ENCODE measurements at regions not wholly inside any gene's neighbourhood (a gene's known extent, or its start where the extent isn't known, plus 50 kb on each side); places are given as distances from the start of the nearest gene placed in this dataset.

GRCh38 chr2:188199716-188200128 lies 92.0 kb upstream of the GULP1 start:
- no peak overlapping the region for H3K27ac ChIP-seq (ENCODE audit: low read depth, low read length)
- no peaks in the 10 kb centered on the region for H3K9me3 Mint-ChIP-seq
- H3K27me3 Mint-ChIP-seq (ENCODE audit: insufficient read depth) = no peaks in the 10 kb centered on the region
- H3K27ac Mint-ChIP-seq = no peak overlapping the region
- H3K27me3 ChIP-seq (ENCODE audit: control insufficient read depth, insufficient read depth, low read length, poor library complexity, severe bottlenecking) = no peaks in the 10 kb centered on the region
- H3K9me3 ChIP-seq (ENCODE audit: control insufficient read depth, low read length) = no peaks in the 10 kb centered on the region
- H3K4me1 ChIP-seq (ENCODE audit: control insufficient read depth, insufficient read depth, low read length) = peaks cover under 1% of the 10 kb centered on the region
- DNase-seq = no peak
- no peak overlapping the region for H3K4me3 Mint-ChIP-seq
- no peak overlapping the region for H3K4me3 ChIP-seq (ENCODE audit: low read length)
- no peaks in the 10 kb centered on the region for H3K36me3 ChIP-seq (ENCODE audit: control insufficient read depth, insufficient read depth, low read length)
- H3K4me1 Mint-ChIP-seq = peaks cover 18% of the 10 kb centered on the region
- no peak overlapping the region for H3K9ac ChIP-seq (ENCODE audit: extremely low read depth, low read length, poor library complexity, severe bottlenecking)
- 91 to 95% methylated on average over 2 to 3 of the region's 3 CpGs for WGBS, 2 experiments (ENCODE audit: insufficient coverage in 1 of 2, insufficient read length in 1 of 2)
- TF ChIP-seq CTCF (conservative IDR thresholded peaks at IDR 0.05) = no peak
- H3K36me3 Mint-ChIP-seq (ENCODE audit: low read depth) = no peaks in the 10 kb centered on the region

- H3K9me3 ChIP-seq (ENCODE audit: control insufficient read depth, low read length) = no peaks in the 10 kb centered on the region
- H3K4me3 ChIP-seq (ENCODE audit: low read length) = peak overlapping the region; percentile 31
- Mint-ChIP-seq H3K4me3 (no peak overlapping the region), H3K36me3 (ENCODE audit: low read depth) (no peaks in the 10 kb centered on the region), H3K9me3 (no peaks in the 10 kb centered on the region), H3K27ac (no peak overlapping the region), H3K27me3 (ENCODE audit: insufficient read depth) (no peaks in the 10 kb centered on the region), H3K4me1 (peaks cover 21% of the 10 kb centered on the region)
- TF ChIP-seq CTCF (conservative IDR thresholded peaks at IDR 0.05) = no peak
- H3K27me3 ChIP-seq (ENCODE audit: control insufficient read depth, insufficient read depth, low read length, poor library complexity, severe bottlenecking) = no peaks in the 10 kb centered on the region
- WGBS, 2 experiments (ENCODE audit: insufficient coverage in 1 of 2, insufficient read length in 1 of 2) = 68 to 79% methylated on average over 2 of the region's 2 CpGs
- no peak overlapping the region for H3K27ac ChIP-seq (ENCODE audit: low read depth, low read length)
- no peak overlapping the region for H3K9ac ChIP-seq (ENCODE audit: extremely low read depth, low read length, poor library complexity, severe bottlenecking)
- DNase-seq = no peak
- peaks cover 9% of the 10 kb centered on the region for H3K4me1 ChIP-seq (ENCODE audit: control insufficient read depth, insufficient read depth, low read length)
- no peaks in the 10 kb centered on the region for H3K36me3 ChIP-seq (ENCODE audit: control insufficient read depth, insufficient read depth, low read length)
Observed at GRCh38 chr2:188201639-188202038, 90.0 kb upstream of the GULP1 start.

- no peaks in the 10 kb centered on the region for H3K9me3 ChIP-seq (ENCODE audit: control insufficient read depth, low read length)
- no peaks in the 10 kb centered on the region for H3K36me3 Mint-ChIP-seq (ENCODE audit: low read depth)
- H3K4me3 ChIP-seq (ENCODE audit: low read length) = no peak overlapping the region
- 100% methylated on average over 1 of the region's 1 CpG; no CpG with 5 or more reads in 1 of the 2 experiments for WGBS, 2 experiments (ENCODE audit: insufficient coverage in 1 of 2, insufficient read length in 1 of 2)
- no peaks in the 10 kb centered on the region for H3K27me3 Mint-ChIP-seq (ENCODE audit: insufficient read depth)
- no peak for TF ChIP-seq CTCF (conservative IDR thresholded peaks at IDR 0.05)
- no peak overlapping the region for H3K27ac Mint-ChIP-seq
- H3K9me3 Mint-ChIP-seq = no peaks in the 10 kb centered on the region
- no peak overlapping the region for H3K4me3 Mint-ChIP-seq
- no peak overlapping the region for H3K27ac ChIP-seq (ENCODE audit: low read depth, low read length)
- peaks cover 16% of the 10 kb centered on the region for H3K4me1 Mint-ChIP-seq
- no peaks in the 10 kb centered on the region for H3K27me3 ChIP-seq (ENCODE audit: control insufficient read depth, insufficient read depth, low read length, poor library complexity, severe bottlenecking)
- H3K9ac ChIP-seq (ENCODE audit: extremely low read depth, low read length, poor library complexity, severe bottlenecking) = no peak overlapping the region
- no peak for DNase-seq
- peaks cover 9% of the 10 kb centered on the region for H3K4me1 ChIP-seq (ENCODE audit: control insufficient read depth, insufficient read depth, low read length)
- H3K36me3 ChIP-seq (ENCODE audit: control insufficient read depth, insufficient read depth, low read length) = no peaks in the 10 kb centered on the region
Observed at GRCh38 chr2:188202777-188203176, 88.9 kb upstream of the GULP1 start.

Measured in endodermal cell (in vitro differentiated cells).